ENCODE measurements at regions not wholly inside any gene's neighbourhood (a gene's known extent, or its start where the extent isn't known, plus 50 kb on each side); places are given as distances from the start of the nearest gene placed in this dataset.

DNA sequence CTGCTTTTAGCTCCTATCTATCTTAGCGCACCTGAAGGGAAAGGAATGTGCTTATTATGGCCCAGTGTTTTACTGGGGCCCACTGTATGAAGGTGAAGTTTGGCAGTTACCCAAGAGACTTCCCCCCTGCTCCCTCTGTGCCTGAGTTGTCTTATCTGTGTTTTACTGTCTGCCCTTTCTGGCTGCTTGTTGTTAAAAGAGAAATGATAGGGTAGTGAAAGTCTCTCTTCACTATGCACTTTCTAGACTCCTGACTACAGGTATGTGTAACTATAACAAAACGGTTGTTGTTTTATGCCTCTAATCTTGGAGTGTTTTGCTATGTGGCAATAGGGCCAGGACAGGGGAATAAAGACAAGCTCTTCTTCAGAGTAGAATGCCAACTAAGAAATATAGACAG is 326.9 kb downstream of the KIF20B start:
- TF ChIP-seq CTCF (IDR thresholded peaks at IDR 0.05) (no peak), POLR2A (IDR thresholded peaks at IDR 0.05) (no peak)

All from heart left ventricle (tissue), 13 donors.